ENCODE measurements at regions not wholly inside any gene's neighbourhood (a gene's known extent, or its start where the extent isn't known, plus 50 kb on each side); places are given as distances from the start of the nearest gene placed in this dataset.

DNA sequence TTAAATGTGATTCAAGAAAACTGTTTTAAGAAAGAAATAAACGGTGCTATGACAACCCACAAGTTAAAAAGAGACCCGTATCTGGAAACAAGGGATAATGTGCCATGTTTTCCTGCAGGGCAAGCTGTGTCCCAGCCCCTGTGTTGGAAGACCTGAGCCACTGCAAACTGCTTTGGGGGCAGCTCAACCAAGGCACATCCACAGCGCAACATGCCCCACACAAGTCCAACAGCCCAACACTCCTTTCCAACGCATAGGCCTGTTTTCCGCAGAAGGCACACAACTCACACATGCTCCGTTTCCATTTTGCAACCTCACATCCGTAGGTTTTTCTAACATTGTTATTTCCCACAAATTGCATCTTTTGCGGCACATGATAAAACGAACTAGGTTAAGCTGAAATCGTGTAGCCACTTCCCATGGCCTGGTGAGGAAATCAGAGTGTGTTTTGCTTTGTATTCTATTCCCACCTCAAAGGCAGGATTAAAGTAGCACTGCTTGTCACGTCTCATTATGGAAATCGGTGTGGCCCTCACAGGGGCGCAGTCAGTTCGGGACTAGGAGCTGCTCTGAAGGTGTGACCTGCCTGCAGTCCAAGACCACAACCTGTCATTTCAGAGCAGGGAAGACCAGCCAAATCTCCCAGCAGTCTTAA, 50.5 kb upstream of the ZNF516 start:
- no peak for DNase-seq (ENCODE audit: low read depth in 2 of 2)

DNA sequence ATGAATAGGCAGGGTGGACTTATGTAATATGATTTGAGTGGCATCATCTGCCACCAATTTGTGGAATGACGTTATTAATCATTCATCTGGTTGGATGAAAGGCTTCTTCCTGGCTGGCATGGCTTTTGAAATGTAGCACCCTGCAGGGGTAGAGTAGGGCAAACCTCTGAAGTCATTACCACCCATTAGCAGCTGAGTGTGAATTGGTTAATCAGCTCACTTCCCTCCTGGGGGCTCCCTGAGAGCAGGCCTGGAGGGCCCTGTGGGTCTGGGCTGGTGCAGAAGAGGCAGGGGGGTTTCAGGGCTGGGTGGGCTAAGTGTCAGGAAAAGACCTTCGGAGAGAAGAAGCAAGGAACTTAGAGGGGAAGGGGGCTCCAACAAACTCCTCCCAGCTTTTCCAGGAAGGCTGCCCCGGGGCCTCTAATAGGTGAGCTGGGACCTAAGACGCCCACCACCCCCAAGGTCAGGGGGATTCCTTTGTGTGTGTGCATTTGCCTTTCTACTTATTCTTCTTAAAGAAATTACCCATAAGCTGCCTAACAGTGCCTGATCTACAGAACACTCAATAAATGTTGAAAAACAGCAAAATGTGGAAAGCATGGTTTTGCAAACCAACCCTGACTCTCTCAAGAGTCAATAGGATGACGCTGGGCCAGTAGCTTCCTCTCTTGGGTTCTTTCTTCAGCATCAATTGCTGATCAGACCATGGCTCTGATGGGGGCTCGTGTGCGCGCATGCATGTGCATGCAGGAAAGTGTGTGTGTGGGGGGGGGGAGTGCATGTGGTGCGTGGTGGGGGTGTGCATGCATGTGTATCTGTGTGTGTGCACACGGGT, 49.7 kb upstream of the ZNF516 start:
- DNase-seq (ENCODE audit: low read depth in 2 of 2): no peak
